Hepatocyte (in vitro differentiated cells): ENCODE measurements at regions not wholly inside any gene's neighbourhood (a gene's known extent, or its start where the extent isn't known, plus 50 kb on each side); places are given as distances from the start of the nearest gene placed in this dataset.

Experiments
- DNase-seq: peaks from one replicate; pipeline ENCODE4 v3.0.0-alpha.2; 2016; ENCODE audit warnings: low spot score
- H2AFZ ChIP-seq: fragments of 200-600 bp; sonication (generic); 2 replicates; pipeline ENCODE4 v1.6.0; 2016; ENCODE audit warnings: antibody characterized with exemption, mild to moderate bottlenecking
- H3K27ac ChIP-seq: fragments of 200-600 bp; sonication (generic); 2 replicates; pipeline ENCODE4 v1.5.1; 2016; ENCODE audit warnings: mild to moderate bottlenecking
- H3K27me3 ChIP-seq: fragments of 200-600 bp; sonication (generic); 2 replicates; pipeline ENCODE4 v1.6.1; 2016
- H3K36me3 ChIP-seq: fragments of 200-600 bp; sonication (generic); replicated peaks from 2 replicates; pipeline ENCODE4 v1.5.1; 2016; ENCODE audit warnings: low read depth; ENCODE audit not compliant: insufficient read depth
- H3K4me1 ChIP-seq: fragments of 200-600 bp; sonication (generic); 2 replicates; pipeline ENCODE4 v1.5.1; 2016; ENCODE audit warnings: mild to moderate bottlenecking, moderate library complexity; ENCODE audit not compliant: insufficient read depth
- H3K4me2 ChIP-seq: fragments of 200-600 bp; sonication (generic); 2 replicates; pipeline ENCODE4 v1.6.0; 2016
- H3K4me3 ChIP-seq: fragments of 200-600 bp; sonication (generic); 2 replicates; pipeline ENCODE4 v1.5.1; 2016; ENCODE audit warnings: mild to moderate bottlenecking
- H3K79me2 ChIP-seq: fragments of 200-600 bp; sonication (generic); 2 replicates; pipeline ENCODE4 v1.6.0; 2017; ENCODE audit warnings: mild to moderate bottlenecking
- H3K9me2 ChIP-seq: fragments of 200-600 bp; sonication (generic); replicated peaks from 2 replicates; pipeline ENCODE4 v1.6.0; 2017; ENCODE audit warnings: mild to moderate bottlenecking; ENCODE audit not compliant: insufficient read depth
- H3K9me3 ChIP-seq: fragments of 200-600 bp; sonication (generic); 2 replicates; pipeline ENCODE4 v1.5.1; 2016; ENCODE audit warnings: low read depth, mild to moderate bottlenecking
- H4K20me1 ChIP-seq: fragments of 200-600 bp; sonication (generic); 2 replicates; pipeline ENCODE4 v1.6.0; 2016; ENCODE audit warnings: mild to moderate bottlenecking; ENCODE audit not compliant: insufficient read depth, poor library complexity, severe bottlenecking
- EZH2 ChIP-seq: fragments of 200-600 bp; sonication (generic); IDR thresholded peaks from 2 replicates; pipeline ENCODE4 v1.6.1; 2016; ENCODE audit warnings: antibody characterized with exemption, mild to moderate bottlenecking, borderline replicate concordance
- EZH2phosphoT487 ChIP-seq: fragments of 200-600 bp; sonication (generic); IDR thresholded peaks from one replicate; pipeline ENCODE4 v1.6.1; 2018; ENCODE audit warnings: antibody characterized with exemption, mild to moderate bottlenecking, low read depth, moderate library complexity; ENCODE audit not compliant: unreplicated experiment, severe bottlenecking
- whole genome bisulfite sequencing: methylation state at CpG from one replicate; pipeline ENCODE4 v1.1.6; 2016; ENCODE audit warnings: low lambda C conversion rate; ENCODE audit errors: missing lambda C conversion rate; 5-methylcytosine and 5-hydroxymethylcytosine counted together
- TF ChIP-seq, protein P1 (sequence below): fragments of 200-600 bp; sonication (generic); IDR thresholded peaks from 2 replicates; pipeline ENCODE4 v1.5.1; 2016; ENCODE audit warnings: antibody characterized with exemption, mild to moderate bottlenecking; ENCODE audit not compliant: poor library complexity

DNA sequence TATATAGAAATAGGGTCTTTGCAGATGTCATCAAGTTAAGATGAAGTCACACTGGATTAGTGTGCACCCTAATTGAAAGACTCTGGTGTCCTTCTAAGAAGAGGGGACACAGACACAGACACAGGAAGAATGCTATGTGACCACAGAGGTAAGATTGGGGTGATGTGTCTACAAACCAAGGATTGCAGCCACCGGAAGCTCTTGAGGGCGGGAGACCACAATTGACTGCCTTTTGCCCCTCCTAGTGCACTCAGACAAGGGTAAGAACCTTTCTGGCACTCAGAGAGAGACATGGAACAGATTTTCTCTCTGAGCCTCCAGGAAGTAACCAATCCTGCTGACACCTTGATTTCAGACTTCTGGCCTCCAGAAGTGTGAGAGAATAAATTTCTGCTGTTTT lies 51.2 kb upstream of the ARAP3 start:
- H3K4me3 ChIP-seq, result no peak overlapping the region
- no peaks in the 10 kb centered on the region for H3K36me3 ChIP-seq
- H3K79me2 ChIP-seq, result no peaks in the 10 kb centered on the region
- H3K9me3 ChIP-seq, result no peaks in the 10 kb centered on the region
- TF ChIP-seq EZH2, result no peak
- TF ChIP-seq, protein P1, sequence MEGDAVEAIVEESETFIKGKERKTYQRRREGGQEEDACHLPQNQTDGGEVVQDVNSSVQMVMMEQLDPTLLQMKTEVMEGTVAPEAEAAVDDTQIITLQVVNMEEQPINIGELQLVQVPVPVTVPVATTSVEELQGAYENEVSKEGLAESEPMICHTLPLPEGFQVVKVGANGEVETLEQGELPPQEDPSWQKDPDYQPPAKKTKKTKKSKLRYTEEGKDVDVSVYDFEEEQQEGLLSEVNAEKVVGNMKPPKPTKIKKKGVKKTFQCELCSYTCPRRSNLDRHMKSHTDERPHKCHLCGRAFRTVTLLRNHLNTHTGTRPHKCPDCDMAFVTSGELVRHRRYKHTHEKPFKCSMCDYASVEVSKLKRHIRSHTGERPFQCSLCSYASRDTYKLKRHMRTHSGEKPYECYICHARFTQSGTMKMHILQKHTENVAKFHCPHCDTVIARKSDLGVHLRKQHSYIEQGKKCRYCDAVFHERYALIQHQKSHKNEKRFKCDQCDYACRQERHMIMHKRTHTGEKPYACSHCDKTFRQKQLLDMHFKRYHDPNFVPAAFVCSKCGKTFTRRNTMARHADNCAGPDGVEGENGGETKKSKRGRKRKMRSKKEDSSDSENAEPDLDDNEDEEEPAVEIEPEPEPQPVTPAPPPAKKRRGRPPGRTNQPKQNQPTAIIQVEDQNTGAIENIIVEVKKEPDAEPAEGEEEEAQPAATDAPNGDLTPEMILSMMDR, result no peak
- TF ChIP-seq EZH2phosphoT487, result no peak
- no peaks in the 10 kb centered on the region for H3K9me2 ChIP-seq
- 70% methylated on average over 2 of the region's 2 CpGs for WGBS
- no peaks in the 10 kb centered on the region for H4K20me1 ChIP-seq
- H2AFZ ChIP-seq, result no peak overlapping the region
- no peak overlapping the region for H3K27ac ChIP-seq
- no peak overlapping the region for H3K4me2 ChIP-seq
- DNase-seq, result no peak
- H3K4me1 ChIP-seq, result no peaks in the 10 kb centered on the region
- no peaks in the 10 kb centered on the region for H3K27me3 ChIP-seq

DNA sequence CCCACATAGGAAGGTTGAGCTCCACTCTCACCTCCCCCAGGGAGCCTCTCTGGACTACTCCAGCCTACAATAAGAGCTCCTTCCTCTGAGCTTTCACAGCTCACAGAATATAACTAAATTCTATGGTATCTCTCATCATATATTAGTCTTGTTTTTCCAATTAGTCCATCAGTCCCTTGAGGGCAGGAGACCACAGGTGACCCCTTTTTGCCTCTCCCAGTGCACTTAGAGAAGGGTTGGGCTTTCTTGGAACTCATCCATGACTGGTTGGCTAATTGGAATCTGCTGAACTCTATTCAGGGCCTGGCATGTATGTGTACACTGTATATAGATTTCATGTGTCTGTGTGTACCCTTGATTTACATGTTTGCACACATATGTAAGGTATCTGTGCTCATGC lies 50.4 kb upstream of the ARAP3 start:
- Histone ChIP-seq H4K20me1 (no peaks in the 10 kb centered on the region), H3K27me3 (no peaks in the 10 kb centered on the region), H3K4me3 (no peak overlapping the region), H3K36me3 (no peaks in the 10 kb centered on the region), H3K4me2 (no peak overlapping the region), H3K4me1 (no peaks in the 10 kb centered on the region), H3K9me3 (no peaks in the 10 kb centered on the region), H2AFZ (no peak overlapping the region), H3K9me2 (no peaks in the 10 kb centered on the region), H3K27ac (no peak overlapping the region), H3K79me2 (no peaks in the 10 kb centered on the region)
- TF ChIP-seq EZH2 (no peak), EZH2phosphoT487 (no peak)
- TF ChIP-seq, protein P1, result no peak
- DNase-seq, result no peak
